OCI-LY1 (cell line): ENCODE measurements at regions not wholly inside any gene's neighbourhood (a gene's known extent, or its start where the extent isn't known, plus 50 kb on each side); places are given as distances from the start of the nearest gene placed in this dataset.

Experiments used
- CTCF ChIP-seq: fragments of 200-600 bp; sonication (generic), shearing (Covaris generic); IDR thresholded peaks from 2 replicates; pipeline ENCODE4 v1.5.1; 2017; ENCODE audit warnings: mild to moderate bottlenecking, antibody characterized with exemption, low read length, moderate library complexity, mixed read lengths
- EZH2 ChIP-seq: fragments of 200-600 bp; sonication (generic), shearing (Covaris generic); IDR thresholded peaks from 2 replicates; pipeline ENCODE4 v1.8.0; 2017; ENCODE audit warnings: borderline replicate concordance, mixed run types, mild to moderate bottlenecking, antibody characterized with exemption, low read length, moderate library complexity, mixed read lengths

GRCh38 chr6:8991844-8992243, 556.5 kb upstream of the SLC35B3 start:
- no peak for TF ChIP-seq CTCF
- no peak for TF ChIP-seq EZH2
